Astrocyte of the spinal cord (primary cell): ENCODE measurements at regions not wholly inside any gene's neighbourhood (a gene's known extent, or its start where the extent isn't known, plus 50 kb on each side); places are given as distances from the start of the nearest gene placed in this dataset.

ENCODE experiments used
- DNase-seq: peaks from one replicate; pipeline ENCODE4 v3.0.0; 2011; ENCODE audit warnings: low read depth, low spot score
- H3K4me3 ChIP-seq: 2 replicates; pipeline ENCODE4 v1.5.1; 2011; ENCODE audit warnings: low read depth, mild to moderate bottlenecking, low read length, moderate library complexity
- CTCF ChIP-seq: IDR thresholded peaks from 2 replicates; pipeline ENCODE4 v1.5.1; 2012; ENCODE audit warnings: low read depth, mild to moderate bottlenecking, low read length, inconsistent platforms
- in situ Hi-C: cut with HindIII; loops from 2 replicates; pipeline ENCODE4 v1.10.0; 2017; ENCODE audit warnings: low sequenced_read_pairs

DNA sequence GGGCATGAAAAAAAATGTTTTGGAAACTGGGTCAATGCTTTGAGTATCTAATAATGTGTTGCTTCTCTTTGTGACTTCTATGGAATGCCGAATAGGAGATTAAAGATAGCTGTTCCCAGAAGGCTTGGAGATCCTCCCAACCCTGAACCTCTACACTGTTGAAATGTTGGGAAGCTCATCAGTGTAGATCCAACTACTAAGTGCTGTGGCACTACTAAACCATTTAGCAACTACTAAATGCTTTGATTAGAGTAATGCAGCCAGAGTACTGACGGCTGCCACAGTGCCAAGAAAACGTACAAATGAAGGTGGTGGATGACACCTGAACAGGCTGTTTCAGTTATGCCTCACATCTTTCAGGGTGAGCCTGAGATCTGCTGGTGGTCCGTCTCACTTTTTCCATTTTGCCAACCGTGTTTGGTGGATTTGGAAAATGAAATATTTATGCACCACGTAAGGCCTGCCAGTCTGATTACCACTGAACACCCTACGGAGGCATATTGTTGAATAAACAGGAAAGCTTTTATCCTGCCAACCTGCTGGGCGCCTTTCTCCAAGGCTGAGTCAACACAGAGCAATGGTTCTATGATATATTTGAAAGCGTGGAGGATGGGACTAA lies 938.0 kb upstream of the FLRT2 start:
- no peak overlapping the region for H3K4me3 ChIP-seq
- in situ Hi-C loops: no loop called here
- TF ChIP-seq CTCF: no peak

GRCh38 chr14:84592770-84593169 lies 937.2 kb upstream of the FLRT2 start:
- no peak for DNase-seq
- H3K4me3 ChIP-seq: no peak overlapping the region
- in situ Hi-C loops: no loop called here
- no peak for TF ChIP-seq CTCF

More for the DNA sequence above, 938.0 kb upstream of the FLRT2 start:
- DNase-seq: no peak

GRCh38 chr14:84610086-84610485 lies 919.9 kb upstream of the FLRT2 start:
- in situ Hi-C loops: no loop called here
- no peak for TF ChIP-seq CTCF

DNA sequence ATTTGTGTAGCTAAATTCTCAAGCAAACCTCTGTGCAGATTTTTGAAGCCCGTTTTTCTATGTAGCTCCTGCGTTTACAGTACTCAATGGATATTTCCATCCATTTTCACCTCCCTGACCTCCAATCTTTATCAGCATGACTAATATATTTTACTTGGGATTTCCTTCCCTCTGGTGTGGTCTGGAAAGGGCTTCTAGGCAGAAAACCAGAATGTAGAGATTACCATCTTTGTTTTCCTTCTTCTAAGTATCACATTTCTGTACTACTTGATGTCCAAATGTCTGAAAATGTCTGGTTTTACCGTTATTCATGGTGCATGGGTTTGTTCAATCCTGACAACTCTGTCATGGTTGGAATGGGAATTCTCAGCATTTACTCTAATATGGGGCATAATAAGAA lies 907.6 kb upstream of the FLRT2 start:
- DNase-seq: no peak
- H3K4me3 ChIP-seq: no peak overlapping the region
- no peak for TF ChIP-seq CTCF
- in situ Hi-C loops: no loop called here

More at GRCh38 chr14:84610086-84610485, 919.9 kb upstream of the FLRT2 start:
- DNase-seq: no peak
- no peak overlapping the region for H3K4me3 ChIP-seq

DNA sequence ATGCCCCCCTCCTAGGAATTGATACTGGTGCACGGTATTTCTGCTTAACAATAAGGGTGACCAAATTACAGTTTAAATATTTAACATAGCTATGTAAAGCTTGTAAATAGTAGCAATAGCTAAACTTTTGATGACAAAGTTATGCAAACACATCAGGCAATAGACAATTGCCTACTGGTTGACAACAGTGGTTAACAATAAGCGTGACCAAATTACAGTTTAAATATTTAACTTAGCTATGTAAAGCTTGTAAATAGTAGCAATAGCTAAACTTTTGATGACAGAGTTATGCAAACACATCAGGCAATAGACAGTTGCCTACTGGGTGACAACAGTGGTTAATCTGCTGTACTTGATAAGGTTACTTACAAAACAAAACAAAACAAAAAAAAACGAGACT lies 886.5 kb upstream of the FLRT2 start:
- in situ Hi-C loops: no loop called here
- no peak for TF ChIP-seq CTCF
- no peak overlapping the region for H3K4me3 ChIP-seq
- DNase-seq: no peak

DNA sequence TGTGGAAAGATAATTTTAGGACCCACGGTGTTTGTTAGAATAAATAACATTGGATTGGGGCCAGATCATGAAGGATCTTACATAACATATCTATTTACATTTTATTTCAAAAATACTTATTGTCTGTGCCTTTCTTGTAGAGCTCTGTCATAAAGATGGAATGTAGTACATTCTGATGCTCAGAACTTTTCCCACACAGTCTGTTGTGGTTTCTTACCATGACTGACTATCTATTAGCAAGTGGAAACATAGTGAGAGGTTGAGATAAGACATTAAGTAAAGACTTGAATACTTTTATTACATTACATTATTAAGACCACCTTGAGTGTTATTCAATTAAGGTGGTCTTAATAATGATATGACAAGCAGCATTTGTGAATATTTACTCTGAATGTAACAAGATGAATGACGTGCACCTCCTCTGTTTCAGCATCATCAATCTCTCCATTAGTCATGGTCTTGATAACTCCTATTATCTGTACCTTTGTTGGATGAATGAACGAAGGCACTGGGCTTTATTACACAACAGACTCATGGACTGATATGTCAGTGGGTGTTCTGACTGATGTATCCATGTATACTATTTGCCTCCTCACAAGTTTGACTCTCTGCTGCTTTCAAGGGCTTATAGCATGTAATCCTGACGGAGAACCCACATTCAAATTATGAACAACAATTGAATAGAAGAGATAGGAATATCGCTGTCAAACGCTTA lies 883.0 kb upstream of the FLRT2 start:
- no peak overlapping the region for H3K4me3 ChIP-seq
- peak; percentile 62 for DNase-seq
- in situ Hi-C loops: no loop called here
- TF ChIP-seq CTCF: no peak
